Lung (tissue), 11 donors: ENCODE measurements at regions not wholly inside any gene's neighbourhood (a gene's known extent, or its start where the extent isn't known, plus 50 kb on each side); places are given as distances from the start of the nearest gene placed in this dataset.

ENCODE experiments used
- ATAC-seq: fragments of 200-7000 bp; cut with Tn5 transposase; one replicate; pipeline ENCODE4 v1.9.1; 2020; ENCODE audit warnings: moderate number of reproducible peaks; ENCODE audit not compliant: insufficient read depth, low FRiP score
- DNase-seq, 3 donors: peaks; one replicate each; pipeline ENCODE4 v3.0.0-alpha.2; 2013 to 2017
- H3K27ac ChIP-seq, 2 donors: one replicate each; pipeline ENCODE4 v1.5.1; 2013; ENCODE audit warnings: mild to moderate bottlenecking in 2 of 2, moderate library complexity in 2 of 2, control low read depth in 1 of 2, inconsistent platforms in 1 of 2, low read depth in 1 of 2, low read length in 1 of 2
- H3K27me3 ChIP-seq, 3 donors: one replicate each; pipeline ENCODE4 v1.5.1; 2013; ENCODE audit warnings: low read length in 2 of 3; ENCODE audit not compliant: control insufficient read depth in 3 of 3, insufficient read depth in 3 of 3
- H3K36me3 ChIP-seq, 4 donors: one replicate each; pipeline ENCODE4 v1.5.1; 2013; ENCODE audit warnings: low read length in 4 of 4, mild to moderate bottlenecking in 1 of 4, moderate library complexity in 1 of 4; ENCODE audit not compliant: control insufficient read depth in 4 of 4, insufficient read depth in 4 of 4
- H3K4me1 ChIP-seq, 5 donors: one replicate each; pipeline ENCODE4 v1.5.1; 2013; ENCODE audit warnings: low read length in 5 of 5, mild to moderate bottlenecking in 2 of 5, moderate library complexity in 1 of 5; ENCODE audit not compliant: control insufficient read depth in 5 of 5, insufficient read depth in 5 of 5
- H3K4me3 ChIP-seq: one replicate; pipeline ENCODE4 v1.5.1; 2013; ENCODE audit warnings: mild to moderate bottlenecking, control low read depth, moderate library complexity
- H3K9ac ChIP-seq, 2 donors: one replicate each; pipeline ENCODE4 v1.5.1; 2013; ENCODE audit warnings: low read length in 2 of 2, control low read depth in 1 of 2; ENCODE audit not compliant: insufficient read depth in 1 of 2
- H3K9me3 ChIP-seq, 4 donors: one replicate each; pipeline ENCODE4 v1.5.1; 2013; ENCODE audit warnings: low read length in 3 of 4, mild to moderate bottlenecking in 1 of 4, moderate library complexity in 1 of 4; ENCODE audit not compliant: control insufficient read depth in 4 of 4, insufficient read depth in 3 of 4
- WGBS, 2 donors: extraction: QIAGEN DNeasy Blood & Tissue Kit; methylation state at CpG; one replicate each; pipeline ENCODE4 v1.1.7; 2013; 5-methylcytosine and 5-hydroxymethylcytosine counted together
- TF ChIP-seq, protein P1 (sequence below): IDR thresholded peaks from 2 replicates; pipeline ENCODE4 v1.5.1; 2012; ENCODE audit warnings: mild to moderate bottlenecking; ENCODE audit errors: control extremely low read depth, extremely low read depth
- donor health status: control.
- donor health status: control.
- donor health status: Bipolar disorder and iron deficiency.
- donor health status: healthy.
- donor health status: DM: yes; HTN: yes; CAD: no.

DNA sequence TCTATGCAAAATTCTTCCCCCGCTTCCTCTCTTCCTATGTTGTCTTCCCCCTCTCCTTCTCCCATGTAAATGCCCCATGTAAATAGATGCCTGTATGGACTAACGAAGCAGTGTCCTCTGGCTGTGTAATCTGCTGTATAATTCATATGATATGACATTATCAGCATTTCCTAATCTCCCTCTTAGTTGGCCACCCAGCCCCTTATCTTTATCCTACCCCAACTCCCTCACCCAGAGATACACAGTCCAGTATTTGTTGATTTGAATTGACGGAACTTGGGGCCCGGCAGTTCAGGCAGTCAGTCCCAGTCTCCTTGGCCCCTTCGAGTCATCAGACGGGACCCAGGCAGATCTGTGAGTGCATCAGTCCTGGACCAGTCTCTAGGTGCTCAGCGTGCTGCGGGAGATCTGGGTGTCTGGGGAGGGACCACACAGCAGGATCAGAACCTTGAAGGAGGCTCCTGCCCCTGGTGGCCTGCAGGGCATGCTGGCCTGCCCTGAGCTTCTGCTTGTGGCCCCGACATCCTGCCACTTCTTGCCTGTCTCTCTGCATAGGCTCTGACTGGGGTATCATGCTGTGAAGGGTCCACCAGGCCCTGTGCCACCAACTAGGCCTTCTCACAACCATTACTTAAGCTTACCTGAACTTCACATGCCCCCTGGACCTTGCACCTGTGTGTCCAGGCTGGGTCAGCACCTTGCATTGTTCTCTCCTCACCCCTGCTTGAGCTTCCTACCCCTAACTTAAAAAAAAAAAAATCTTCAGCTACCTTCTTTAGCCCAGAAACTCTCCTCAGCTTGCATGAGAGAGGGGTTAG is 88.1 kb upstream of the ATL2 start:
- H3K27me3 ChIP-seq: no peaks in the 10 kb centered on the region
- no peaks in the 10 kb centered on the region for H3K9me3 ChIP-seq
- peaks cover 0 to 10% (median 0%) of the 10 kb centered on the region in 5 donors for H3K4me1 ChIP-seq
- DNase-seq (no peak), ATAC-seq (no peak)
- no peaks in the 10 kb centered on the region for H3K36me3 ChIP-seq
- WGBS, 2 donors: 78 to 94% methylated on average over 9 of the region's 9 CpGs
- no peak overlapping the region for H3K4me3 ChIP-seq
- TF ChIP-seq, protein P1, sequence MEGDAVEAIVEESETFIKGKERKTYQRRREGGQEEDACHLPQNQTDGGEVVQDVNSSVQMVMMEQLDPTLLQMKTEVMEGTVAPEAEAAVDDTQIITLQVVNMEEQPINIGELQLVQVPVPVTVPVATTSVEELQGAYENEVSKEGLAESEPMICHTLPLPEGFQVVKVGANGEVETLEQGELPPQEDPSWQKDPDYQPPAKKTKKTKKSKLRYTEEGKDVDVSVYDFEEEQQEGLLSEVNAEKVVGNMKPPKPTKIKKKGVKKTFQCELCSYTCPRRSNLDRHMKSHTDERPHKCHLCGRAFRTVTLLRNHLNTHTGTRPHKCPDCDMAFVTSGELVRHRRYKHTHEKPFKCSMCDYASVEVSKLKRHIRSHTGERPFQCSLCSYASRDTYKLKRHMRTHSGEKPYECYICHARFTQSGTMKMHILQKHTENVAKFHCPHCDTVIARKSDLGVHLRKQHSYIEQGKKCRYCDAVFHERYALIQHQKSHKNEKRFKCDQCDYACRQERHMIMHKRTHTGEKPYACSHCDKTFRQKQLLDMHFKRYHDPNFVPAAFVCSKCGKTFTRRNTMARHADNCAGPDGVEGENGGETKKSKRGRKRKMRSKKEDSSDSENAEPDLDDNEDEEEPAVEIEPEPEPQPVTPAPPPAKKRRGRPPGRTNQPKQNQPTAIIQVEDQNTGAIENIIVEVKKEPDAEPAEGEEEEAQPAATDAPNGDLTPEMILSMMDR: no peak
- H3K27ac ChIP-seq: no peak overlapping the region
- H3K9ac ChIP-seq: no peak overlapping the region

DNA sequence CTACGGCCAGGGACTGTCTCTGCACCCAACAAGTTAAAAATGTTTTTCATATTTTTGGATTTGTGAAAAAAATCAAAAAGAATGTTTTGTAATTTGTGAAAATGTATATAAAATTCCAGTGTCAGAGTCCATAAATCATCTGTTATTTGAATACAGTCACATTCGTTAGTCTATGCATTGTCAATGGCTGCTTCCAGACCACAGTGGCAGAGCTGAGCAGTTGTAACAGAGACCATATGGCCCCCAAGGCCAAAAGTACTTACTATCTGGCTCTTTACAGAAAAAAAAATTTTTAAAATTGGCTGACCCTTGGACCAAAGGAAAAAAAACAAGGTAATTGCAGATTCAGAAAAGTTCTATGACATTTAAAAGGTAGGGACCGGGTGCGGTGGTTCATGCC is 86.7 kb upstream of the ATL2 start:
- H3K9me3 ChIP-seq: no peaks in the 10 kb centered on the region
- H3K27ac ChIP-seq: no peak overlapping the region
- H3K9ac ChIP-seq: no peak overlapping the region
- no peak overlapping the region for H3K4me3 ChIP-seq
- ATAC-seq (no peak), DNase-seq (no peak)
- peaks cover 0 to 10% (median 0%) of the 10 kb centered on the region in 5 donors for H3K4me1 ChIP-seq
- no peaks in the 10 kb centered on the region for H3K36me3 ChIP-seq
- TF ChIP-seq, protein P1: no peak
- no peaks in the 10 kb centered on the region for H3K27me3 ChIP-seq
- 95 to 97% methylated on average over 4 of the region's 4 CpGs for WGBS, 2 donors

- DNase-seq: peak in 2 of 3 donors; percentile 29 to 62
- no peaks in the 10 kb centered on the region for H3K27me3 ChIP-seq
- peak; percentile 77 for ATAC-seq
- H3K4me1 ChIP-seq: peaks cover 0 to 8% (median 0%) of the 10 kb centered on the region in 5 donors
- H3K4me3 ChIP-seq: no peak overlapping the region
- H3K36me3 ChIP-seq: no peaks in the 10 kb centered on the region
- no peaks in the 10 kb centered on the region for H3K9me3 ChIP-seq
- WGBS, 2 donors: 73 to 79% methylated on average over 7 of the region's 7 CpGs
- TF ChIP-seq, protein P1: no peak
- H3K9ac ChIP-seq: no peak overlapping the region
- no peak overlapping the region for H3K27ac ChIP-seq
These were observed 85.1 kb upstream of the ATL2 start for GRCh38 chr2:38462121-38462661.
